T-helper 1 cell (primary cell): ENCODE measurements at regions not wholly inside any gene's neighbourhood (a gene's known extent, or its start where the extent isn't known, plus 50 kb on each side); places are given as distances from the start of the nearest gene placed in this dataset.
A peak's percentile ranks its signal among the peaks of the same experiment; 100 is the strongest.
"Not testable (repeated sequence)": the region's sequence is repeated elsewhere in the genome, so short reads cannot be mapped to it uniquely, and the experiment has no call there.

Source experiments
- DNase-seq, 5 donors: peaks; one replicate each; pipeline ENCODE4 v3.0.0-alpha.2; 2012 to 2020

DNA sequence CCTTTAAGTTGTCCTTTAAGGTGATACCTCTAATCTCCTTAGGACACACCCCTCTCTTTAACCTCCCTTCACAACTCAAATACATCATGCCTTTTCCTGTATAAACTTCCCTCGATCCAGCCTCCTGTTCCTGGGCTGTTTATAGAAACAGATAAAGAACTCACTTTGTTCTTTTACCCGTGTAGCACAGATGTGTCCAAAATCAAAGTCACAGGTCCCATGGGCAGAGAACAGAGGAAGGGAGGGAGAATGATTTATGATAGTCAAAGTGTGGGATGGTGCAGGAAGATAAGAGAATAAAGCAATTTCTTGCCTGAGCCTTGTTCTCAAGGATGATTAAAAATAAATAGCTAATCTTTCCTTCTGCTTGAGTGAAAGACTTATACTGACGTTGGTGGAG, 50.3 kb upstream of the CABCOCO1 start:
- DNase-seq, result no peak

DNA sequence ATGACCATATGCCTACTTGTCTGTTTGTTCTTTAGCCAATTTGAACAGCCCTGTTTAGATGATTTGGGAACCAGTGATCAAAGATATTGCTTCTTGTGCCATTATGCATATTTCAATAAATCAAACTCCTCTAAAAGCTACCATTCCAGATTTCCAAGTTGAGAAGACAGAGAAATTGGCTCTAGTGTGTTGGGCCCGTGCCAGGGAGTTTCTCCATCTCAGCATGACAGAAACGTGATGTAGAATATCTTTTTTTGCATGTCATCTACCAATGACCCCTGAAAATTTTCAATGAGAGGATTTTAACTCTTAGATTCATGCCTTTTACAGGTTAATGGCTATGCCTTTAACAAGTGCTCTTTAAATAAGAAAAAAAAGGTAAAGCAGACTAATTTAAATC, 50.7 kb upstream of the CABCOCO1 start:
- DNase-seq, result no peak

DNA sequence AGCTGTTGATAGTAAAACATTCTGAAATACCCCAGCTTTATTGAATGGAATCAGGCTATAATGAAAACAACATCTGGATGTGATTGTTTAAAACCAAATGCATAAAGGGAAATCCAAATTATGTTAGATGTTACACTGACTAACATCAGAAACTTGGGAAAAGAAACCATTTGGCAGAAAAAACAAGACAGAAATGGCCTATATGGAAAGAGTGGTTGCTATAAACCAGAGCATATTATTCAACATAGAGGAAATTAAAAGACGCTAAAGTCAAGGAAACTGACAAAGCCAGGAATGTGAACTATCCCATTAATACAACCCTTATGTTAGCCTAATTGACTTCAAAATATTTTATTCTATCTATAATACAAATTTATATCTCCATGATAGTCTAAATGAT, 53.0 kb upstream of the CABCOCO1 start:
- DNase-seq, result no peak

GRCh38 chr10:61608255-61609033, 54.3 kb upstream of the CABCOCO1 start:
- no peak for DNase-seq

DNA sequence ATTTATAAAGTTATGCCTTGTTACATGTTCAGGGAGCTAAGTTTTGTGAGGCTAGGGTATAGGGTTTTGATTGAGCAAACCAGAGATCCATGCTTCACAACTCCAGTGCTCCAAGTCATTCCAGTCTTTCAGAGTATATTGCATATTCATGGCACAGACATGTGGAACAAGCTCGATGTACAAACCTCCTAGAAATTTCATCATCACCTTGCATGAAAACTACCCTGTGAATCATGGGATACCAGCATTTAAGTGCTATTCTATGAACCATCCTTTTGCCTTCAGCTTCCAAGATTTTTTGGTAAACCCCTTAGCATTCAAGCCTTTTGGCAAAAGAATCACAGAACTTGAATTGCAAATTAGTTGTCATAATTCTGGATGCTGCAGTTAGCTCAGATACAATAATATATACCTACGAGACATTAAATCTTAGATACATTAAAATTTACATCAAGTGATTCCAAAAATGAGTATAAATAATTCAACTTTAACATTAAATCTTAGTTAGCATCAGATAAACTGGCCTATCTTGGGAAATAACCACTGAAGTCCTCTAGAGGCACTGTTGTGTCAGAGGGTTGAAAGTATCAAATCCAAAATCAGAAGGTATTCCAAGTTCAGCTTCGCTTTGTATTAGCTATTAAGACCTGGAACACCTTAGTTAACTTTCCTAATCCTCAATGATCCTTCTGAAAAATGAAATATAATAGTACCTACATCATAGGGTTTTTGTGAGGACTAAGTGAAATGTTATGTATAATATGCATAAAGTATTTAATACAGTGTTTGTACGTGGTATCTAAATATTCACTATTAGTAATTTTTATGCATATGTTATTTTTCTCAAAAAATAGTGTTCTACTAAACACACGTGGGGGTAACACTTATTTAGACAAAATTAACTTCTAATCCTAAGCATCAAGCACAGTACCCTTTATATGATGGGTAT, 55.5 kb upstream of the CABCOCO1 start:
- DNase-seq, result no peak

DNA sequence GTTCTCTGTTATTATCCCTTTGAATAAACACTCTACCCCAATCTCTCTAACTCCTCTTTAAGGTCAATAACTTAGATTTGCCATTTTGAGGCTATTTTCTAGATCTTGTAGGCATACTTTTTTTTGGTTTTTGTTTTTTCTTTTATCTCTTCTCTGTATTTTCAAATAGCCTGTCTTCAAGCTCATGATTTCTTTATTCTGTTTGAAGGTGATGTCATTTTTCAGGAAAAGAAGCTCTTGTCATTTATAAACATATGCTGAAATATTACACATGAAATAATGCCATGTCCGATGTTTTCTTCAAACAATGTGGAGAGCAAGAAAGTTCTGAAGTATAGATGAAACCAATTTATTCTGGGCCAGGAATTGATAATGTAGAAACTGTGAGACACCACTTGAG, 57.5 kb upstream of the CABCOCO1 start:
- no peak for DNase-seq

DNA sequence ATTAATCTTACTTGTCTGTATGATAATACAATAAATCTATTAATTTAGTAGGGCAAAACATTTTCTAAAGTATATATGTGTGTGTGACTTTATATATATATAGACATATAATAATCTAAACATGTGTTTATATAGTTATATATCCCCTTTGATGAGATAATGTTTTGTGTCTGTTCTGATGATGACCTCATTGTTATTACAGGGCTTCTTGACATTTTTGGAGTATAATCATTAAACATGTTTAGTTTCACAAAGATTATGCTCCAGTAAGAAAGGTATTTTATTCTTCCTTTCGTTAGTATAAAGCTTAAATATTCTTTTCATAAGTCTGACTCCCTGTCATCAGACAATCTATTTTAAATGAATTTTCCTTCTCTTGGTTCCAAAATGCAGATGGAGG, 62.3 kb upstream of the CABCOCO1 start:
- DNase-seq, result no peak

DNA sequence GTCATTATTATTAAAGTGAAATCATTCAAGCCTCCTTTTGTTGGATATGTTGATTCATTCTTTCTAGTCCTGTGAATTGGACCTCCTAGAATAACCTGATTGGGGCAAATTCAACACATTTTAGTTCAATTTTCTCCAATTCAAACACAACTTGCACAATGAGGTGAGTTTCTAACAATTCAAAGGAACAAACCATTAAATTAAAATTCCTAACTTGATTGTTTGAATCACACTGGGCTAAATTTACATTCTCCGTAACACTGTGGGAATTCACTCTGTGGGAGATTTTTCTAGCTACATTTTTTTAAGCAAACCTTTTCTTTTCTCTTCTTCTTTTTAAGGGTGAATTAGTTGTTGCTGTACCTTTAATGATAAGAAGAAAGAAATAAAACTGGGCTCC, 68.3 kb upstream of the CABCOCO1 start:
- DNase-seq, result no peak

DNA sequence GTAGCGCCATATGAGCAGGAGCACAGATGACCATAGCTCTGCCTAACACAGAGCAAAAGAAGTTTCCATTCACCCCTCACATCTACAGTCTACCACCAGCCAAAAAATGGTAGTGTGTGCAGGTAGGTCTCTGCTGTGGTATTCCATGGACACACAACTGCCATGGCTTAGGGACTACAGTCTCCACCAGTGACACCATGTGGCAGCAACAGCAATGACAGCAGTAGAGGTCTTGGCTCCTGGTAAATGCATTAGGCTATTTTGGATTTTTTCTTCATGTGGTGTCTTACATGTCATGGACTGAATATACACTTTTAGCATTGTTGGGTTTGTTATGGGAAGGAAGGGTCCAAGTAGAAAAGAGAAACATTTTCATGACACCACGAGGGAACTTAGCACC, 70.1 kb upstream of the CABCOCO1 start:
- peak in 1 of 5 donors; percentile 5 for DNase-seq

DNA sequence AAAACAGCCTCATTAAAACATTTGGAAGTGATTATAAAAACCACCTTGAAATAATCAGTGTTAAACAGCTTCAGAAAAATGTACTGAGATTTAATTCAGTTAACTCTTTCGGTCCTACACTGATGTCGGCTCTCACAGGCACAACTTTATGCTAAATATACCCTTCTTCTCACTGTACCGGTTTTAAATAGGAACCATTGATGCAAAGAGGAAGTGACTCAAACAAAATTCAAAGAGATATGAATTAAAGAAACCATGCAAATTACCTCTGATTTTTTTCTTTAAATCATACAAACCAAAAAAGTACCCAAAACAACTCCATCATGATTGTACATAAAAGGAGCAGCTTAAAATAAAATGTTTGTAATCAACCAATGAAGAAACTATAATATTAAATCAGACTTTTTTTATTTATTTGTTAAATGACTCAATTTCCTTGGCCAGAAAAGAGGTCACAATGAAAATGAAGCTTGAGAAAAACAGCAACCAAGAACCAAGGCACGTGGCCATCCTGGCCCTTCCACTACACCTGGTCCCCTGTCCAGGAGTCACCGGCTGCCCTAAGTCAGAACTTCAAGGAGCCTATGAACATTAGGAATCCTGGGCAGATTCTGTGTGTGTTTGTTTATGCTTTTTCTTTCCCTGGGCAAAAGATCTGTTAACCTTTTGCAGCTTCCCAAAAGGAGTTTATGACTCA, 73.0 kb upstream of the CABCOCO1 start:
- DNase-seq, result no peak

- no peak for DNase-seq
These were observed 73.9 kb upstream of the CABCOCO1 start for GRCh38 chr10:61588770-61589211.

- DNase-seq, result no peak
These were observed 75.9 kb upstream of the CABCOCO1 start for GRCh38 chr10:61586829-61587228.

DNA sequence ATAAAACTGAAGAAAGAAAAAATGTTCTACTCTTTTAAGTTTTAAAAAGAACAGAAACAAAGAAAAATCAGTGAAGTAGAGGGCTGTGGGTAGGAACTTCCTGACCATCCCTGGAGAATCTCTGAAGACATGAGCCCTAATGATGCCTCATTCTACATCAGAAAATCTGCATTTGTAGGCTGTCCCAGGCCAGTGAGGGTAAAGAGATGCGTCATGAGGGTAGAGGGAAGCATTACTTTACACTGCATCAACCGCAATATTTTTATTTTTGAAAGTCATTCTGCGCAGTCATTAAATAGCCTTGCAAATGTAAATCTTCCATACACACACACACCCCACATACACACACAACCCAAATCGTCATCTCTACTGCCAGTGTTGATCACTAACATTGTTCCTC, 82.1 kb upstream of the CABCOCO1 start:
- DNase-seq, result no peak

DNA sequence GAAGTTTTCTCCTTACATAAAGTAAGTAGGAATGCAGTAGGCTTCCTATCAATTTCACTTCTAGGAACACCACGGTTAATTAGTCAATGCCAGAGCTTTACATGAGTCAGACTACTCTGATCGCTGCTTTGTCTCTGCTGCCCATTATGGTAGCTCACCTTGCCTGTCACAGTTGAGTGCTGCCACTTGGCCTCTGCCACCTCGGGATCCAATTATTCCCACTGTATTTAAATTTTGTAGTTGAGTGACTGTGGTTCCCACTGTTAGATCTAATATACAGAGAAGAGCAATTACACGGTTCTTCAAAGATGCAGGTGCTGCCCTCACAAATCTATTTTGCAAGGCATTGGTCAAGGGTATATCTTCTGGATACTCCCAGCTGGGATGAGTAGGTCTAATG, 92.5 kb upstream of the CABCOCO1 start:
- DNase-seq, result not testable (repeated sequence)

DNA sequence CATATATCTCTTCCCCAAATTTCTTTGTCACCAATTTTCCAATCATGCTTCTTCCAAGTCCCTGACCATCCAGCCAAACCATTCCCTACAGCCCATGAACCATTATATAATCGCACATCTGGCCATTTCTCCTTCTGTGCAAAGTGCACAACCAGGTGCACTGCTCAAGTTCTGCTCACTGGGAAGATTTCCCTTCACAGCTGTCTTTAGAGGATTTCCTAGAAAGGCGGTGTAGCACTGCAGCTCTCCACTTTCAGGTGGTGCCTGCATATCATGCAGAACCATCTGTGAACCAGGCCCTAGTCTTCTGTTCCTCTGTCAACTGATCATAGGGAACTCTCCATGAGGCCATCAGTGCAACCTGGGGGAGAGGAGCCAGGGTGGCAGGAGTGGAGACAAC, 95.0 kb upstream of the CABCOCO1 start:
- DNase-seq, result no peak

DNA sequence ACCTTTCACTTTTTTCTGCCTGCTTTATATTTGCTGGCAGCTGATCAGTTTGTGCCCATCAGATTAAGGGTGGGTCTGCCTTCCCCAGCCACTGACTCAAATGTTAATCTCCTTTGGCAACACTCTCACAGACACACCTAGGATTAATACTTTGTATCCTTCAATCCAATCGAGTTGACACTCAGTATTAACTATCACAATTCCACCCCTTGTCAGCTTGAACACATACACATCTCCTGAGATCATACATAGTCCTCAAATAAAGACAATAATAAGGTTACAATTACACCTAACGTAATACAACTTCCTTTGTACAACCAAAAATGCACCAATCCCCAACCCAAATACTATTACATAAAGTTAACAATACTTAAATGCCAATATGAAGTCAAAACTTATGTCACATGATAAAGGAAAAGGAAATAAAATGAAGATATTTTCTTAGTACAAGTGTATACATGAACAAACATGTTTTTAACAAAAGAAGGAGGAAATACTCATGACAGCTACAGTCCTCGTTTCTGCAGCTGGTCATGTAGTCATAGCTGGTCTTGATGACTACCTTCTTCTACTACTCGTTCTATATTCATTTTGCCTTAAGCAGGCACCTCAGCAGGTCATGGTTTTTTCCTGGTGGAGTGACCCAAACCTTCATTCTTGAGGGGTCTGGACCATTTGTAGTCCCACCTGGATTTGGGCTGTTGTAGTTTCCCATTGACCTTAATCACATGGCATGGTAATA, 96.7 kb upstream of the CABCOCO1 start:
- DNase-seq, result no peak

DNA sequence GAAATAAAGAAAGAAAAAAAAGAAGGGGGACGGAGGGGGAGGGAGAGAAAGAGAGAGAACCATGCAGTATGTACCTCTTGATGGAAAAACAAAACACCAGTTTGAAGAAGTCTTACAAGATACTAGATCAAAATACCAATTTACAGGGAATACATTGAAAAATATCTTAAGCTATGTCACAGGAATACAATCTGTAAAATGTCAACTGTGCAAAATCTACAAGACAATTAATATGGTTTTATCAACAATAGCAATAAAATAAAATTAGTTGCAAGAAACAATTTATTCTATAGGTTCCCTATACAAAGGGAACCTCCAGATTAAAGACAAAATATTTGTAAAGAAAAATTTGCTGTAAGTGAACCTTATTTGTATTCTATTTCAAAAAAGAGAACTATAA, 98.3 kb upstream of the CABCOCO1 start:
- DNase-seq, result no peak

GRCh38 chr10:61559615-61560014, 103.1 kb upstream of the CABCOCO1 start:
- DNase-seq, result no peak

GRCh38 chr10:61558188-61558587, 104.5 kb upstream of the CABCOCO1 start:
- no peak for DNase-seq

GRCh38 chr10:61554925-61555324, 101.7 kb upstream of the TMEM26 start:
- DNase-seq, result no peak

- DNase-seq, result no peak
These were observed 96.7 kb upstream of the TMEM26 start for GRCh38 chr10:61549861-61550260.

- DNase-seq, result no peak
These were observed 95.2 kb upstream of the TMEM26 start for GRCh38 chr10:61548364-61548763.

DNA sequence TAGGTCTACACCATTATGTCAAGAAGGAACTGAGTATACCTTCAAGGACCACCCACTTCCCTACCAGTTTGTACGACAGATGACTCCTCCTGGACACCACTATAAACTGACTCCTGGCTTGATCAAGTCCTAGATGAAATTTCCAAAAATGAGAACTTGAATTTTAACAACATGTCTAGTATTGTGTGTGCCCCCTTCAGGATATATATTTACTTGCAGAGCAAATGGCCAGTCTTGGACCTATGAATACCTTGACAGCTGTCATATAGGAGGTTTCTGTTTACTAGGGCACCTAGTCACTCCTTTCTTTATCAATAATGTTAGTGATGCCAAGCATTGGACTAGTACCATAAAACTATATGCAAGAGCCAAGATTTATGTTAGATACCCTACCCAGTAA, 94.1 kb upstream of the TMEM26 start:
- DNase-seq, result no peak
